ENCODE measurements at regions not wholly inside any gene's neighbourhood (a gene's known extent, or its start where the extent isn't known, plus 50 kb on each side); places are given as distances from the start of the nearest gene placed in this dataset.
A peak's percentile ranks its signal among the peaks of the same experiment; 100 is the strongest.

DNA sequence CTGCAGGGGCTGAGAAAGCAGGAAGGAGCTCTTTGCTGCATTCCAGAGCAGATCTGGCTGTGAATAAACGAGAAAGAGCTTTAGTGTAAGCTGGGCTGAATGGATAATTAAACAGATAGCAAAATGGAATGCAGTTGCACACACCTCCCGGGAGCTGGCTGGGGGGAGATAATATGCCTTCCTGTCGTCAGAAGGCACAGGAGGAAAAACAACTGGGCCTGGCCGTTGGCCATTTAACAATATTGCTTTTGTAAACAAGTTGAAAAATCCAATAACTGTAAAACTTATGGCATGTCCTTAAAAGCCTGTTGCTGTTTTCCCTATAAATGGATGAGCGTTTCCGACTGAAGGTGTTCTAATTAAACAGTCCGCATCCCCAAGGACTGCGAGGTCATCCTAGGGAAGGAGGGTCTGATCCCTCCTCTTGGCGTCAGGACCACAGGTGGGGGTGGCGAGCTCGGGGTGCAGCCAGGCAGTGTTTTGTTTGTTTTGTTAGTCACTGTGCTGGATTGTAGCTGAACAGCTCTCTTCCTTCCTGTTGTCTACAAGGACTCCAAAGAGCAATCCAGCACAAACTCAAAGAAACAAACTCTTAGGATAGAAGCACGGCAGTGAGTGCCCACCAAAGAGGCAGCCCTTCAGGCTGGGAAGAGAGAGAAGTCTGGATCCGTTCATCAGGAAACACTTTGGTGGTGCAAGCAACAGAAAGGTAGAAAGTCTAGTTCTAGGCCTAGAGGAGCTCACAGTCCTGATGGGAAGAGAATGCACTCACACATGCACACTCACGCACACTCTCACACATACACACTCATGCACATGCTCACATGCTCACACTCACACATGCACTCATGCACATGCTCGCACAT lies 133.4 kb upstream of the SMAD3 start:
- peak; percentile 87 for DNase-seq (ENCODE audit: low read depth)

DNA sequence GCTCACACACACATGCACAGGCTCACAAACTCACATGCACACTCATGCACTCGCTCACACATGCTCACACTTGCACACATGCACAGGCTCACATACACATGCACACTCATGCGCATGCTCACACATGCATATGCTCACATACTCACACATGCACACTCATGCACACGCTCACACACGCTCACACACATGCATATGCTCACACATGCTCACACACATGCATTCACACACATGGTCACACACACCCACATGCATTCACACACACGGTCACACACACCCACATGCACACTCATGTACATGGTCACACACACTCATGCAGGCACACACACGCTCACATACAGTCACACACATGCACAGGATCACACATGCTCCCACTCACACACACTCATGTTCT lies 132.8 kb upstream of the SMAD3 start:
- DNase-seq (ENCODE audit: low read depth) = no peak

DNA sequence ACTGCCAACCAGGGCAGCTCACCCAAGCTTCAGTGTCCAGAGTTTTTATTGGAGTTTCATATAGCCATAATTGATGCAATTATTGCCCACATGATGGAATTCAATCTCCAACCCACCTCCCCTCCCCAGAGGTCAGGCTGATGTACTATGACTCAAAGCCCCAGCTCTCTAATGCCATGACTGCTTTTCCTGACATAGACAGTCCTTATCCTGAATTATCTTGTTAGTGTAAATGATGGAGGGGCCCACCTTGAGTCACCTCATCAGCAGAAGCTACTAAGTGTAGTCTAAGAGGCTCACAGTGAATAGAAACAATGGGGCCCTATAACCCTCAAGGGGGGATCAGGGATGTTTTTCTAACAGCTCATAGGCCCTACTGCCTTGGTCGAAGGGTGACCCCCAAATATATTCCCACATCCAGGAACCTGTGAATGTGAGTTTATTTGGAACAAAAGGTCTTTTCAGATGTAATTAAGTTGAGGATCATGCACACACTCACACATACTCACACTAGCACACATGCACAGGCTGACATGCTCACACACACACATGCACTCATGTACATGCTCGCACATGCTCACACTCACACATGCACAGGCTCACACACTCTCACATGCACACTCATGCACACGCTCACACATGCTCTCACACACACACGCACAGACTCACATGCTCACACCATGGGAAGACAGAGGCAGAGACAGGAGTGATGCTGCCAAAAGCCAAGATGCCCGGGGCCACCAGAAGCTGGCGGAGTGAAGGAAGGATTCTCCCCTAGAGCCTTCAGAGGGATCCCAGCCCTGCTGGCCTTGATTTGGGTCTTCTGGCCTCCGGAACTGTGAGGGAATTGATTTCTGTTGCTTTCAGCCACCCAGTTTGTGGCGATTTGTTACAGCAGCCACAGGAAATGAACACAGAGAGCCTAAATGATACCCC lies 131.2 kb upstream of the SMAD3 start:
- DNase-seq (ENCODE audit: low read depth) = no peak

DNA sequence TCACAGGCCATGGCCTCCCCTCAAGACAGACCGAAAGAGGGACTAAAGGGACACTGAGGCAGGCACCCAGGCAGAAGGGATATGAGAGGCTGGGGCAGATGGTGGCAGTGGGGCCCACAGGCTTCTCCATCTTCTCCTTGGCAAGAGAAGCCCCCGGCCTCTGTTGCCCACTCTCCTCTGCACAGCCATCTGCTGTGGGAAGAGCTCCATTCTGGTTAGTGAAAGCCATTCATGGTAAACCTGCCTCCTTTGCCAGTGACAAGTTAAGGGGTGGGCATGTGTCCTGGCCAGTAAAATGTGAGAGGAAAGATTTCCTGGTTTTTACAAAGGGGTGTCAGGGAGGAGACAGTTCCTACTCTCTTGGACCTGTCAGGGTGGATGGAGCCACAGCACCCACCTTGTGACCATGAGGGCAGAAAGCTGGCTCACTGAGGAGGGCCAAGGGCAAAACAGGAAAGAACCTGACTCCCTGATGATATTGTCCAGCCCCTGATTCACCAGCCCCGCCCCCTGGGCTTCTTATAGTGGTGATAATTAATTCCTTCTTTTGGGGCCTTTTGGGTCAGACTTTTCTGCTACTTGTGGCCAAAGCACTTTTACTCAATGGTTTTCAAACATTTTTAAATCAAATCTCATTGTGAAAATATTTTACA lies 130.4 kb upstream of the SMAD3 start:
- DNase-seq (ENCODE audit: low read depth) = no peak

DNA sequence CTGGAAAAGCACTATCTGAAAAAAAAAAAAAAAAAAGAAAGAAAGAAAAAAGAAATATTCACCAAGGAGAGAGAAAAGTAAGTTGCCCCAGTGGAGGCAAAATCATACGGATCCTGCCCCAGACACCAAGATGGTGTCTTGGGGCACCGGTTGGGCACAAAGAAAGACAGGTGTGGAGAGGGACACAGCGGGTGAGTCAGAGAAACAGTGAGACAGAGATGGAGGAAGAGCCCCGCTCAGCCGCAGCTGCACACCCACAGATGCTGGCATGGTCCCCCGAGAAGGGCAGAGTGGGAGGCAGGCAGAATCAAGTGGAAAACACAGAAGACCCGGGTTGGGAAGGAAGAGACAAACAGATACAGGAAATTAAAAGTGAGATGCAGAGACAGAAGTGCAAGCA lies 129.7 kb upstream of the SMAD3 start:
- no peak for DNase-seq (ENCODE audit: low read depth)

DNA sequence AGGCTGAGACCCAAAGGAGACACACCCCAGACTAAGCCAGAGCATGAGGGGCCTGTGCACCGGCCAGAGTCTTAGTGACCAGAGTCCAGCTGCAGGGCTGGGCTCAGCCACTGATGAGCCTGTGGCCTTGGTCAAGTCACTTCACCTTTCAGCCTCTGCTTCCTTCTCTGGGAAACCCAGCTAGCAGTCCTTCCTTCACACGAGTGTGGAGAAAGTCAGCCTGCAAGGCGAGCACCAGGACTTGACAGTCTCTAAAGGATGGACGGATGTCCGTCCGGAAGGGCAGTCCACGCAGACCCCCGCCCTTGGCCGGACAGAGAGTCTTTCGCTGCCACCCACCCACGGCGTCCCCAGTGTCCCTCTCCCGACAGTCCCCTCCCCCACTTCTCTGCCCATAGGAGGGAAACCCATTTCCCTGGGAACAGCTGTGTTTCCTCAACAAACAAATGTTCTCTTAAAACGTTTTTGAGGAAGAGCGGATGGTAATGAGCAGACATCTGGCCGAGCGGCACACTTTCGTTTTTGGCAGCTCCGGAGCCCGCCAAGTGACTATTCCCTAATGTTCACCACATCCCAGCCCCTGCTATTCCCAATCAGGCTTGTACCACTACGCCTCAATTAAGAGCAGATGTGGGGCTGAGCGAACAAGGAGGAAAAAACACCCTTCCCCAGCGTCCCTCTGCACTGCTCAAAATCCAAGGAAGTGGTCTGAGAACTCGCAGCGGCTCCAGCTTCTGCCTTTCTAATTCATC lies 129.1 kb upstream of the SMAD3 start:
- no peak for DNase-seq (ENCODE audit: low read depth)

DNA sequence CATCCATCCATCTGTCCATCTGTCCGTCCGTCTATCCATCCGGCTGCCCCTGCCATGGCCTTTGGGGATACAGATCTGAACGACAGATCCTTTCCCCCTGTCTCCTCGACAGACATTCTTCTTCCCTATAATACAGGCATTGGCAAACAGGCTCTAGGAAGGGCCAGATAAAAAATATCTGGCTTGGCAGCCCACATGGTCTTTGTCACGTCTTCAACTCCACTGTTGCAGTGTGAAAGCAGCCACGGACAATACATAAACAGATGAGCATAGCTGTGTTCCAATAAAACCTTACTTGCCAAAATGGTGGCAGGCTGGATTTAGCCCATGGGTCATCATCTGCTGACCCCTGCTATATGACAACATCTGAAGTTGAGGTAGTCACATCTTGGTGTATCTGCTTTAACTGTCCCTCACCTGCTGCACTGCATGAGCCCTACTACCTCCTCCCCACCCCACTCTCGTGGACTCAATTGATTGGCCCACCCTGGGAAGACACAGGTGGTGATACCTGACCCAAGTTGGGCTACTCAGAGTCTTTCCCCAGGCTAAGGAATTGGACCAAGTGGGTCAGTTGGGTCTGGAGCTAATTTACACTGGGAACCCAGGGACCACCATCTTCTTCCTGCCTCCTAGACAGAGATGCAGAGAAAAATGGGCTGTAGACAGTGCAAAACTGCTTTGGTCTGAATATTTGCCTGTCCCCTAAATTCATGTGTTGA lies 128.4 kb upstream of the SMAD3 start:
- no peak for DNase-seq (ENCODE audit: low read depth)

DNA sequence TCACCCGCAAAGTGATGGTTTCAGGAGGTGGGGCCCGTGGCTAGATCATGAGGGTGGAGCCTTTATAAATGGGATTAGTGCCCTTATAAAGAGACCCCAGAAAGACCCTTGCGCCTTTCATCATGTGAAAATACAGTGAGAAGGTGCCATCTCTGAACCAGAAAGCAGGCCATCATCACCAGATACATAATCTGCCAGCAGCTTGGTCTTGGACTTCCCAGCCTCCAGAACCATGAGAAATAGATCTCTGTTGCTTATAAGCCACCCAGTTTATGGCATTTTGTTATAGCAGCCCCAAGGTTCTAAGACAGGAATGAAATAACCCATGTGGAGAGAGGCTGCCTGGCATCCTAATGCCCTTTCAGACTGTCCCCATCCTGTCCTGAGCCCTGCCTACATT lies 127.8 kb upstream of the SMAD3 start:
- DNase-seq (ENCODE audit: low read depth) = no peak

DNA sequence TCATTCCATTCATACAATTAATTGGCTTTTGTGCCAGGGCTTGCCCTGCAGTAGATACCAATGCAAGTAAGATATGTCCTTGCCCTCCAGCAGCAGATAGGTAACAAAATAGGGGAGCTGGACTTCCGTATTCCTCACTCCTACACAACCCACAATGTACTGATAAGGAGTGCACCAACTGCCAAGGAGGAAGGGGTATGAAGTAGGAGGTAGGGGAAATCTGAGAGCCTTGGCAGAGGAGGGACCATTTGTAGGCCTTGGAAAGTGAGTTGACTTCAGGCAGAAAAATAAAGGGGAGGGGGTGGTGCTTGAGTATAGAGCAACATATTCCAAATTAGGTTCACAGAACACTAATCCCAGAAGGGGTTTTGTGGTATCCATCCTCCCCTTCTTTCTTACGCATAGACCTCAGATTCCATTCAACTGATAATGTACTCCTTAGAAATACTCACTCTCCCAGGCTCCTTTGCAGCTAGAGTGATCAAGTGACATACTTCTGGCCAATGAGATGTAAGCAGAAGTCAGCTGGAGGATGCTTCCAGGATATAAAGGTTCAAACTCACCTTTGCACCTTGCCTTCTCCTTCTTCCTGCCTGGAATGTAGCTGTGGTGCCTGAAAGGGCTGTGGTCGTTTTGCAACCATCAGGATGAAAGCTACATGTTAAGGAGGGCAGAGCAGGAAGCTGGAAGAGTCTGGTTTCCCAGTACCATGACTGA lies 127.1 kb upstream of the SMAD3 start:
- DNase-seq (ENCODE audit: low read depth) = no peak

DNA sequence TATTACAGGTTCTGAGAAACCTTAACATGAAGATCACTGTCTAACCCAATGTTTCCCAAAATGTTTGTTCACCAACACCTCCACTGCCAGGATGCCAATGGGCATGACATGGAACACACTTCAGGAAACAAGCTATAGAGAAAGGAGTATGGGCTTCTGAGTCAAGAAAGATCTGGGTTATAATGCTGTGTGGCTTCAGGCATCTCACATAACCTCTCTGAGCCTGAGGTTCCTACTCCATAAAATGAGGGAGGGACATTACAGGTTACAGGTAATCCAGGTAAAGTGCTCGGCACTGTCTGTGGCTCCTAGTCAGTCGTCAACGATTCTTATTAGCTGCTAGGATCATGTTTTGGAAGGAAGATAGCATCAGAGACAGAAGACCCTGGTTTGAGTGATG lies 126.4 kb upstream of the SMAD3 start:
- no peak for DNase-seq (ENCODE audit: low read depth)

DNA sequence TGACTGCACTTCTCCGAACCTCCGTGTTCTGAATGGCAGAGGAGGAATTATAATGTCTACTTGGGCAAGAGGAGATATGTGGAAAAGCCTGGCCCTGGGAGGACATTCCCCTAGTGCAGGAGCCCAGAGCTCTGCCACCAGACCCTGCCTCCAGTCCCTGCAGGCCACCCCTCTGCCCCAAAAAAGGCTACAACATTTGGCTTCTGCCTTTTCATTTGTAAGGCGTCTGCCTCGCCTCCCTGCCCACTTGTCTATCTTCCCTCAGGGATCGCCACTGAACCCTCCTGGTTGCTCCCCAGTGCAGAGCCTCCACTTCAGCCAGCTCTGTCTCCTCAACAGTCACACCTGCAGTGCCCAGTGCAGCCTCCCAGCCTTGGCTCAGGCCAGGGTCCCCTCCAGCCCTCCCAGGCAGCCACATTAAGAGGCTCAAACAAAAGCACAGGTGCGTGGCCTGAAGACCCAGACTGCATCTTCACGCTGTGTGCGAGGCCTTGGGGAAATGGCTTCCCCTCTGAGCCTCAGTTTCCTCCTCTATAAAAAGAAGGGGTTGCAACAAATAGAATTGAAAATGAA lies 125.9 kb upstream of the SMAD3 start:
- DNase-seq (ENCODE audit: low read depth) = no peak

DNA sequence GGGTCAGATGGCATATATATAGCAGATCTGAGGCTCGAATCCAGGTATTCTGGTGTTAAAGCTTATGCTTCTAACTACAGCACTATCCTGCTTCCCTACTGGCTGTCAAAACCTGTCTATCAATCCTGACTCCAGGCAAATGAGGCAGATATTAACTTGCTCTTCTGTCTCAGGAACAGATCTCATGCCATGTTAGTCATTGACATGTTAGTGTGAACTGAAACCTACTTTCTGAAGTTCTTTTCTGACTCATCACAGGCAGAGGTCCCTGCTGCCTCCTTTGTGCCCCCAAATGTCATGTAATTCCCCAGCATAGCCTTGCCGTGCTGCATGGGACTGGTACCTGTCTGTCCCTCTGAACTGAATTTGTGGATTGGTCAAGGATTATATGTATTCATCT lies 125.0 kb upstream of the SMAD3 start:
- peak; percentile 64 for DNase-seq (ENCODE audit: low read depth)

DNA sequence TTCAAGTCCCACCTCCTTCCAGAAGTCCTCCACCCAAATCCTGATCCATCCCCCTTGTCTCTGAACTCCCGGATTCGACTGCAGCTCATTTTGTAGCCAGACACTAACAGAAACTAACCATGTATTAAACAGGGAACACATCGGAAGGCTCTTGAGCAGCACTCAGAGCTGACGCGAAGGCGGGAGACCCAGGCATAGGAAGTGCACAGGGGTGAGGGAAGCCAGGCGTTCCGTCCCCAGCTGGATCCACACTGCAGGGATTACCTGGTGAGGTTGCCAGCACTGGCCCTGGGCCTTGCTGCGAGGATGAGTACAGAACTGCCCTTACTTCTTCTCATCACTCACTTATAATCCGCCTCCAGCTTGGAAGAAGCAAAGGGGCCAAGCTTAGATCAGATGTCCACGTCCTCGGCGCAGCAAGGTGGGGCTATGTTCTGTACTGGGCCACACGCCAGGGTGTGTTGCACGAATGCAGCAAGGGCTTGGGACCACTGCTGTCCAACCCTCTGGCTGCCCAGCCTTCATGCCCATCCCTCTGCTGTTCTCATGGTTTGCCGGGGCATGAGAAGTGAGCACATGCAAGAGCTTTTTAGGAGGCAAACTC lies 124.2 kb upstream of the SMAD3 start:
- DNase-seq (ENCODE audit: low read depth) = no peak

DNA sequence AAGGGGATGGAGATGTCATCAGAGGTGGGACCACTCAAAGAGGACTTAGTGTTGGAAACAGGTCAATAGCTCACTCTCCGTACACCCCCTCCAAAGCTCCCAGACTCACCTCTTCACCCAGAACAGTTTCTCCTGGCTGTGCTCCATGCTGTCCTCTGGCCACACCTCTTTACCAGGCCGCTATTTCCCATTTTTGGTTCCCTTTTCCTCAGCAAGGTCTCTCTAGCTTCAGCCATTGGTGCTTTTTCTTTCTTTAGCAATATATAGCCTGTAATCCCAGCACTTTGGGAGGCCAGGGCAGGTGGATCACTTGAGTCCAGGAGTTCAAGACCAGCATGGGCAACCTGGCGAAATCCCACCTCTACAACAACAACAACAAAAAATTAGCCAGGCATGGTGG lies 123.6 kb upstream of the SMAD3 start:
- DNase-seq (ENCODE audit: low read depth) = no peak

DNA sequence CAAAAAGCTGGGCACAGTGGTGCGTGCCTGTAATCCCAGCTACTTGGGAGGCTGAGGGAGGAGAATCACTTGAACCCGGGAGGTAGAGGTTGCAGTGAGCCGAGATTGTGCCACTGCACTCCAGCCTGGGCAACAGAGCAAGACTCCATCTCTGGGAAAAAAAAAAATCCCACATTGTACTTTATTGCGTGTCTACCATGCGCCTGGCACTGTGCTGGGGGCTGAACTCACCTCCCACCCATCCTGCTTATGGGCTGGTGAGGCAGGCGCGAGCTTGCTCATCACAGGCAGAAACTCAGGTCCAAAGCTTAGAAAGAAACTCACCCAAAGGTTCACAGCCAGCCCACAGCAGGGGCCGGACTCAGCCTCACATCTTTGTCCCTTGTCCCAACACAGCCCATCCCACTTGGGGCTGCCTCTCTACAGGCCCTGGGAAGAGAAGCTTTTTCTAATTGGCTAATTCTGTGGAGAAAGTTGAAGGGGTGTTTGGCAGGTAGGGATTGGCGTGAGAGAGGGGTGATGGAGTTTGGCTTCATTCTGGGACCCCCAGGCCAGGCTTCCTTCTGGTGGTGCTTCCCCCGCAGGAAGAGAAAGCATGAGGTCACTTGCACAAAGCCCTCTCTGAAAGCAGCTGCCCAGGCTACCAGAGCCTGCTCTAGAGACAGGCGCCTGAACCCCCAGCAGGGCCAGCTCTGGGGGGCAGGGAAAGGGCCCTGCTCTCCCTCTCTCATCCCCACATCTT lies 122.6 kb upstream of the SMAD3 start:
- no peak for DNase-seq (ENCODE audit: low read depth)

DNA sequence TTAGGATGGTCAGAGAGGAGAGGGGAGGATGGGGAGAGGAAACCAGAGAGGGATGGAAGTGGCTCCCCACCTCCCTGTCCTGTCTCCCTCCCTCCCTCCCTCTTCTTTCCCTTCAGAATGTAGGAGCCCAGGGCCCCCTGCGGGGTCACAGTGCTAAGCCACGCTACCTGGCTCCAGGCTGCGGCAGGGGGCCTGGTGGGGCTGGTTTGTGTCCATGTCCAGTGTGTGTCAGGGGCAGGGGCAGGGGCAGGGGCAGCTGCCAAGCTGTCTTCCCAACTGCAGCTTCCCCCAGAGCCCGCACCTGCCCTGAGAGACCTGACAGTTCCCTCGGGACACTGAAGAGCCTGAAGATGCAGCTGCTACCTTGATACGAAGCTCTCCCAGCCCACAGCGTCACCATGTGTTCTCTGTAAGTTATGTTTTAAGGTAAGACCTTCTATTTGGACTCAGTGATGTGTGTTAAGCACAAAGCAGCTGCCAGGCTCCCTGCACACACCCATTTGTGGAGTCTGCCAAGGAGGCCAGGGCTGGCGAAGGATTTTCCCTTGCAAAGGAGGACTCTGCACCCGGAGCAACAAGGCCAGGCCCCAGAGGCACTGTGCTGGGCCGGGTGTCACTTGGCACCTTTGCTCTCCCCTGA lies 121.8 kb upstream of the SMAD3 start:
- DNase-seq (ENCODE audit: low read depth) = peak; percentile 44

DNA sequence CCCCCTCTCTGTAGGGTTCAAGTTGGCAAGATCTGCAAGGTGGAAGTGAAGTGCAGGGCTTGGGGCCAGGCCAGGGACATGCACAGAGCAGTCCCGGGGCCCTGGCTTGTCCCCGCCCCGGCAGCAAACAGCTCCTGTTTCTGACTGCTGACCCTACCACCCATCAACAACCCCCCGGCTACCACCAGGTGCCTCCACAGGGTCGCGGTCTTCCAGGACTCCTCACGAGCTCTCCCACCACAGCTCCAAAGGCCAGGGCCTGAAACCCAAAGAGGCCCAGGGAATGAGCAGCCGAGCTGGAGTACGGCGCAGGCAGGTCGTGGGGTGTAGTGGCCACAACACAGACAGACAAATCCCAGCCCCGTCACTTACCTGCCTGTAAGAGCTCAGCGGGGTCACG lies 121.3 kb upstream of the SMAD3 start:
- DNase-seq (ENCODE audit: low read depth) = no peak

DNA sequence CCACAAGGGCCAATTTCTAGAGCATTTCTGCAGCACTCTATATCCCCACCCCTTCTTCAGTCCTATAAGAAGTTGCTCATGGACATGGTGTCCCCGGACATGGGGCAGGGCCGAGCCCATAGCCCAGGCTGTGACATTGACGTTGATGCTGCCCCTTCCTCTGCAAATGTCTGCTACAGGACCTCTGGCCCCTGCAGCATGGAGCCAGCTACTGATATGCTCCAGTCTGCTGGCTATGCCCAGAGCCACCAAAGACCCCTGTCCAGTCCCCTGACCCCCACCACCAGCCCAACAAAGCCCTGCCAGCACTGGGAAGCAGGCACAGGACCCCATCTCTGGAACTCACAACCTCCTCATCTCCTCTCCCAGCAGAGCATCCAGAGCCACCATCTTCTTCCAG lies 120.1 kb upstream of the SMAD3 start:
- DNase-seq (ENCODE audit: low read depth) = no peak

Data from renal cortical epithelial cell (primary cell).